ENCODE measurements at regions not wholly inside any gene's neighbourhood (a gene's known extent, or its start where the extent isn't known, plus 50 kb on each side); places are given as distances from the start of the nearest gene placed in this dataset.

DNA sequence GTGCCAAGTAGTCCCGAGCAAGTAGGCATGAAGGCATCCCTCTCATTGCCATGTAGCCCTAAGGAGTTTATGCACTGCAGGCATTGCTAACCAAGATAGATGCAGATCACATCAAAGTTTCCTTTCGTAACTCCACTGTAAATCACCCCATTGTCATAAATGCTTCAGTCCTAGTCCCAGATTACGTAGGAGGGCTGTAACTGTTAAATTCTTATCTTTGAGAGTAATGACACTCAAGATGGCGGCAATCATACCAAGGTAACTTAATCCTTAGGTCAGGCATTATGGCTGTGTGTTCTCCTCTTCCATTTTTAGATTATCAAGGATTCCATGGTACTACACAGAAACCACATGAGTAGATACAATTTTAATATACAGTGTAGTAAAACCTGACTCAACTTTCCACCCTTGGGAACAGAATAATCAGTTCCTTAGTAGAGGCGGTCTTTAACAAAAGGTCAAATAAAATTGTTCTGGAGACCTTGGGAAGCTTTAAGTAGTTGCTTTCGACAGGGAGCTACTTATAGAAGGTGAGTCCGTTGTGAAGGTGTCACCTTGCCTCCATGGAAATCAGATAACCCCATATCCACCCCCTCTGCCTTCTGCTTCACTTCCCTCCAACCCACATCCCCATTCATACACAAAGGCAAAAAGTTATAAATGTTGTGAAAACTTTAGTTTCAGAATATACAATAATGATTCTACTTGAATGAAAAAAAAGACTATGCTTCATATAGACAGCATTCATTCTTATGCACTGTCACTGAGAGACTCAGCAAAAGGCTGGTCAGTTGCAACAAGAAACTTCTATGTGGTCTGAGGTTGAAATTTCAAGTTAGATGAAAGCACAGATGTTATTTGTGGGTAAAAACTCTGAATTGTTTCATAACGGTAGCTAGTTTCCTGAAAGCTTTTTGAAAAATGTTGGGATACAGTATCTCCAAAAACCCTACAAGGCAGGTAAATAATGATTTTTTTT, 64.8 kb upstream of the GALNT5 start:
- no peak for DNase-seq

DNA sequence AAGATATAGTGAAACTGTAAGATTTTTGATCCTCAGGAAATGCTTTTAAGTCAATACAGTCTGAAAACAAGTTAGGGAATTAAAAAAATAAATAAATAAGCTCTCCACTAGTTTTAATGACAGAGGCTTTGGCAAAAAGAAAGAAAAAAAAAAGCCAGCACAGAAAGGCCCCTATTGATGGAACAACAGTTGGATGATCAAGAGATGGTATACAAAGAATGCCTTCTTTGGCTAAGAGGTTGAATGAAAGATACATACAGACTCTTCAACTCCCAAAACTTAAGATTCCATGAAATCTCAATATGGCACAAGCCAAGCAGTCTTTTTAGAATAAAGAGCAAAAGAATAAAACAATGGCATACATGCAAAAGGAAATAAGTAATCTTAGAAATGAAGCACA, 64.0 kb upstream of the GALNT5 start:
- no peak for DNase-seq

DNA sequence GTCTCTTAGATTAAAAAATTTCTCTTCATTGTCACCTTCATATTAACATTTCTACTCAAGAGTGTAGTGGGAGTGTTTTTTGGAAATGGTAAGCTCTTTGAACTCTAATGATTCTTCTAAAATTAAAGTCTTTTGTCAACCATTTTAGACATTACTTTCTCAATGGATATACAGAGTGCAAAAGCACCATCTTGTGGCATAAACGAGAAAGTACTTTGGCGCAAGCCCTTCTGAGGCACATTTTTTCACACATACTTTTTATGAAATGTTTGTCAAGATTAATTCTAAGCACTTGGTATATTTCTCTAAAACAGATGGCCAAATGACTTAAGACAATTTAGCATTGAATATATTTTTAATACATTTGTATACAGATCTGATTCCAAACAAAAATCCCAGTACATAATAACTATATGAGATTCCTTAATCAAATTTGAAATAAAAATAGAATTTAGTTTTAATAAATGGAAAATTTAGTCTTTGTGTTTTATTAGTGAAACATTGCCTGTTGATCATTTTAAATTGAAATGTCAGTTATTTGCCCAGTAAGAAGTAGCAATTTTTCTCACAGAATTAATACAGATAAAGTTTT, 63.3 kb upstream of the GALNT5 start:
- peak; percentile 6 for DNase-seq

GRCh38 chr2:157194844-157195243, 62.7 kb upstream of the GALNT5 start:
- no peak for DNase-seq

GRCh38 chr2:157196956-157197355, 60.5 kb upstream of the GALNT5 start:
- DNase-seq, result no peak

DNA sequence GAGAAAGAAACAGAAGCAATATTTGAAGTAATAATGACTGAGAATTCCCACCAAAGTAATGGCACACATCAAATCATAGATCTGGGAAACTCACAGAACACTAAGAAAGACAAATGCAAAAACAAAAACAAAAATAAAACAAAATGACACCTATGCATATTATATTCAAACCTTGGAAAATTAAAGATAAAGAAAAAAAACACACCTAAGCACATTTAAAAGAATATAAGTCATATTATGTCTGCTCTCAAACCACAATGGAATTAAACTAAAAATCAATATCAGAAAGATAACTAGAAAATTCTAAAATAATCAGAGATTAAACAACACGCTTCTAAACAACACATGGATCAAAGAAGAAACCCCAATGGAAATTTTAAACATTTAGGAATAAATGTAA, 59.7 kb upstream of the GALNT5 start:
- no peak for DNase-seq

DNA sequence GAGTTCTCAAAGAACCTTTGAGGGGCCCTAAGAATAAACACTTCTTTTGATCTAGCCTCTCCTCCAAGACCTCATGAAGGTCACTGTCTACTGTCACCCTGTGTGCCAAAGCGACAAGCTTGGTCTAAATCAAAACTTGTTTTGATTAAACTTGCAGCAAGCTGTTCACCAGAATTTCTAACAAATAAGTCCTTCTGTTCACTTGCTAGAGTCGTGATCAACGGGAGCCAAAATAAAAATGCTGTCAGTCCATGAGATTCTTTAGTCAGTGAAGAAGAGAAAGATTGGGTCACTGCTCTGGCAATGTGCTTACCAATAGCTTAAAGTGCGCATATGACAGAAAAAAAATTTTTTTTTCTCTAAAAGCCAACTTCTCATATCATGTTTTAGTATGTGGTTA, 53.9 kb upstream of the GALNT5 start:
- DNase-seq, result no peak

- DNase-seq, result no peak
Observed at GRCh38 chr2:157204401-157204800, 53.1 kb upstream of the GALNT5 start.

- DNase-seq, result no peak
Observed at GRCh38 chr2:157206916-157207315, 50.6 kb upstream of the GALNT5 start.

Measured in NCI-H2029 treated with DMSO at 0.1 percent for 48 hours (cell line).